Keratinocyte (primary cell): ENCODE measurements at regions not wholly inside any gene's neighbourhood (a gene's known extent, or its start where the extent isn't known, plus 50 kb on each side); places are given as distances from the start of the nearest gene placed in this dataset.
"Not testable (repeated sequence)": the region's sequence is repeated elsewhere in the genome, so short reads cannot be mapped to it uniquely, and the experiment has no call there.

ENCODE experiments used
- EZH2 ChIP-seq: IDR thresholded peaks from one replicate; pipeline ENCODE4 v1.6.1; 2012; ENCODE audit warnings: inconsistent platforms, mild to moderate bottlenecking, low read length, moderate library complexity
- TF ChIP-seq, protein P1 (sequence below), 3 experiments: IDR thresholded peaks in 1 of 3; conservative IDR thresholded peaks in 1 of 3; optimal IDR thresholded peaks in 1 of 3; 2 replicates in 2 of 3; 3 replicates in 1 of 3; pipeline versions ENCODE3 to v1.5.1; 2011; ENCODE audit warnings: low read length in 3 of 3, mild to moderate bottlenecking in 3 of 3, moderate library complexity in 2 of 3, control low read depth in 1 of 3, inconsistent platforms in 1 of 3; ENCODE audit not compliant: insufficient read depth in 2 of 3; ENCODE audit errors: extremely low read depth in 1 of 3

DNA sequence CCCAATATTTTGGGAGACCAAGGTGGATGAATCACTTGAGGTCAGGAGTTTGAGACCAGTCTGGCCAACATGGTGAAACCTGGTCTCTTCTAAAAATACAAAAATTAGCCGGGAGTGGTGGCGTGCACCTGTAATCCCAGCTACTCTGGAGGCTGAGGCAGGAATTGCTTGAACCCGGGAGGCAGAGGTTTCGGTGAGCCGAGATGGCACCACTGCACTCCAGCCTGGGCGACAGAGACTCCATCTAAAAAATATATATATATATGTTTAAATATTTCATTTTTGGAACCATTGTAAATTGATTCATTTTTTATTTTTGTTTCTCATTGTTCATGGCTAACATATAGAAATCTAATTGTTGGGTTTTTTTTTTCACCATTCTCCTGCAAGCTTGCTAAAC, 146.9 kb downstream of the BRD1 start:
- TF ChIP-seq, protein P1, sequence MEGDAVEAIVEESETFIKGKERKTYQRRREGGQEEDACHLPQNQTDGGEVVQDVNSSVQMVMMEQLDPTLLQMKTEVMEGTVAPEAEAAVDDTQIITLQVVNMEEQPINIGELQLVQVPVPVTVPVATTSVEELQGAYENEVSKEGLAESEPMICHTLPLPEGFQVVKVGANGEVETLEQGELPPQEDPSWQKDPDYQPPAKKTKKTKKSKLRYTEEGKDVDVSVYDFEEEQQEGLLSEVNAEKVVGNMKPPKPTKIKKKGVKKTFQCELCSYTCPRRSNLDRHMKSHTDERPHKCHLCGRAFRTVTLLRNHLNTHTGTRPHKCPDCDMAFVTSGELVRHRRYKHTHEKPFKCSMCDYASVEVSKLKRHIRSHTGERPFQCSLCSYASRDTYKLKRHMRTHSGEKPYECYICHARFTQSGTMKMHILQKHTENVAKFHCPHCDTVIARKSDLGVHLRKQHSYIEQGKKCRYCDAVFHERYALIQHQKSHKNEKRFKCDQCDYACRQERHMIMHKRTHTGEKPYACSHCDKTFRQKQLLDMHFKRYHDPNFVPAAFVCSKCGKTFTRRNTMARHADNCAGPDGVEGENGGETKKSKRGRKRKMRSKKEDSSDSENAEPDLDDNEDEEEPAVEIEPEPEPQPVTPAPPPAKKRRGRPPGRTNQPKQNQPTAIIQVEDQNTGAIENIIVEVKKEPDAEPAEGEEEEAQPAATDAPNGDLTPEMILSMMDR (optimal IDR thresholded peaks at IDR 0.05 in 1 of 3, IDR thresholded peaks at IDR 0.05 in 1 of 3, conservative IDR thresholded peaks at IDR 0.05 in 1 of 3; ENCODE audit: extremely low read depth in 1 of 3, insufficient read depth in 2 of 3, low read length in 3 of 3), result not testable (repeated sequence)
- TF ChIP-seq EZH2, result not testable (repeated sequence)
